GM12892 (cell line): ENCODE measurements at regions not wholly inside any gene's neighbourhood (a gene's known extent, or its start where the extent isn't known, plus 50 kb on each side); places are given as distances from the start of the nearest gene placed in this dataset.

ENCODE experiments used
- POLR2A ChIP-seq: IDR thresholded peaks from 2 replicates; pipeline ENCODE4 v1.6.1; 2011; ENCODE audit warnings: low read depth, low read length, control low read depth
- POLR2AphosphoS5 ChIP-seq: IDR thresholded peaks from 2 replicates; pipeline ENCODE4 v1.6.1; 2011; ENCODE audit warnings: low read depth, low read length, control low read depth
- TAF1 ChIP-seq: IDR thresholded peaks from 2 replicates; pipeline ENCODE4 v1.6.1; 2011; ENCODE audit warnings: low read depth, mild to moderate bottlenecking, control low read depth, low read length, borderline replicate concordance

GRCh38 chr18:3350566-3351527 is 88.9 kb downstream of the MYL12B start:
- TF ChIP-seq POLR2A: no peak
- TF ChIP-seq POLR2AphosphoS5: no peak
- TF ChIP-seq TAF1: no peak
